ENCODE measurements at regions not wholly inside any gene's neighbourhood (a gene's known extent, or its start where the extent isn't known, plus 50 kb on each side); places are given as distances from the start of the nearest gene placed in this dataset.
"Not testable (repeated sequence)": the region's sequence is repeated elsewhere in the genome, so short reads cannot be mapped to it uniquely, and the experiment has no call there.

- FAIRE-seq (no peak), DNase-seq (ENCODE audit: insufficient read length) (no peak)
- TF ChIP-seq POLR2AphosphoS5 (IDR thresholded peaks at IDR 0.05; ENCODE audit: low read depth, low read length): no peak
- no peak for TF ChIP-seq POLR2A (IDR thresholded peaks at IDR 0.05; ENCODE audit: low read depth, low read length)
- no peak for TF ChIP-seq TAF1 (IDR thresholded peaks at IDR 0.05; ENCODE audit: borderline replicate concordance, low read depth, low read length)
Observed at GRCh38 chr3:35241236-35241635, 398.1 kb upstream of the ARPP21 start.

GRCh38 chr3:35254917-35255316 is 384.4 kb upstream of the ARPP21 start:
- DNase-seq (ENCODE audit: insufficient read length) (no peak), FAIRE-seq (no peak)
- TF ChIP-seq POLR2AphosphoS5 (IDR thresholded peaks at IDR 0.05; ENCODE audit: low read depth, low read length) (no peak), POLR2A (IDR thresholded peaks at IDR 0.05; ENCODE audit: low read depth, low read length) (no peak), TAF1 (IDR thresholded peaks at IDR 0.05; ENCODE audit: borderline replicate concordance, low read depth, low read length) (no peak)

- FAIRE-seq (no peak), DNase-seq (ENCODE audit: insufficient read length) (no peak)
- TF ChIP-seq POLR2A (IDR thresholded peaks at IDR 0.05; ENCODE audit: low read depth, low read length) (no peak), POLR2AphosphoS5 (IDR thresholded peaks at IDR 0.05; ENCODE audit: low read depth, low read length) (no peak), TAF1 (IDR thresholded peaks at IDR 0.05; ENCODE audit: borderline replicate concordance, low read depth, low read length) (no peak)
Observed at GRCh38 chr3:35257641-35258040, 381.7 kb upstream of the ARPP21 start.

- no peak for TF ChIP-seq TAF1 (IDR thresholded peaks at IDR 0.05; ENCODE audit: borderline replicate concordance, low read depth, low read length)
- TF ChIP-seq POLR2AphosphoS5 (IDR thresholded peaks at IDR 0.05; ENCODE audit: low read depth, low read length): no peak
- no peak for TF ChIP-seq POLR2A (IDR thresholded peaks at IDR 0.05; ENCODE audit: low read depth, low read length)
- FAIRE-seq: no peak
- DNase-seq (ENCODE audit: insufficient read length): no peak
Observed at GRCh38 chr3:35262406-35262805, 376.9 kb upstream of the ARPP21 start.

GRCh38 chr3:35263477-35263876 is 375.8 kb upstream of the ARPP21 start:
- TF ChIP-seq POLR2AphosphoS5 (IDR thresholded peaks at IDR 0.05; ENCODE audit: low read depth, low read length) (no peak), POLR2A (IDR thresholded peaks at IDR 0.05; ENCODE audit: low read depth, low read length) (no peak), TAF1 (IDR thresholded peaks at IDR 0.05; ENCODE audit: borderline replicate concordance, low read depth, low read length) (no peak)
- no peak for DNase-seq (ENCODE audit: insufficient read length)
- no peak for FAIRE-seq

- not testable (repeated sequence) for FAIRE-seq; DNase-seq (ENCODE audit: insufficient read length)
Observed at GRCh38 chr3:35266065-35266464, 373.3 kb upstream of the ARPP21 start.

GRCh38 chr3:35275768-35276167 is 363.6 kb upstream of the ARPP21 start:
- DNase-seq (ENCODE audit: insufficient read length): no peak
- TF ChIP-seq POLR2AphosphoS5 (IDR thresholded peaks at IDR 0.05; ENCODE audit: low read depth, low read length) (no peak), POLR2A (IDR thresholded peaks at IDR 0.05; ENCODE audit: low read depth, low read length) (no peak), TAF1 (IDR thresholded peaks at IDR 0.05; ENCODE audit: borderline replicate concordance, low read depth, low read length) (no peak)
- no peak for FAIRE-seq

GRCh38 chr3:35276568-35276967 is 362.8 kb upstream of the ARPP21 start:
- DNase-seq (ENCODE audit: insufficient read length): no peak
- no peak for FAIRE-seq
- TF ChIP-seq POLR2A (IDR thresholded peaks at IDR 0.05; ENCODE audit: low read depth, low read length) (no peak), POLR2AphosphoS5 (IDR thresholded peaks at IDR 0.05; ENCODE audit: low read depth, low read length) (no peak)

- no peak for FAIRE-seq
- no peak for DNase-seq (ENCODE audit: insufficient read length)
- no peak for TF ChIP-seq POLR2A (IDR thresholded peaks at IDR 0.05; ENCODE audit: low read depth, low read length)
- TF ChIP-seq POLR2AphosphoS5 (IDR thresholded peaks at IDR 0.05; ENCODE audit: low read depth, low read length): no peak
- no peak for TF ChIP-seq TAF1 (IDR thresholded peaks at IDR 0.05; ENCODE audit: borderline replicate concordance, low read depth, low read length)
Observed at GRCh38 chr3:35291471-35292236, 347.7 kb upstream of the ARPP21 start.

- no peak for DNase-seq (ENCODE audit: insufficient read length)
- FAIRE-seq: no peak
- no peak for TF ChIP-seq POLR2AphosphoS5 (IDR thresholded peaks at IDR 0.05; ENCODE audit: low read depth, low read length)
- TF ChIP-seq POLR2A (IDR thresholded peaks at IDR 0.05; ENCODE audit: low read depth, low read length): no peak
- TF ChIP-seq TAF1 (IDR thresholded peaks at IDR 0.05; ENCODE audit: borderline replicate concordance, low read depth, low read length): no peak
Observed at GRCh38 chr3:35292568-35292967, 346.8 kb upstream of the ARPP21 start.

GRCh38 chr3:35295906-35296305 is 343.4 kb upstream of the ARPP21 start:
- no peak for FAIRE-seq
- no peak for DNase-seq (ENCODE audit: insufficient read length)
- TF ChIP-seq POLR2A (IDR thresholded peaks at IDR 0.05; ENCODE audit: low read depth, low read length) (no peak), TAF1 (IDR thresholded peaks at IDR 0.05; ENCODE audit: borderline replicate concordance, low read depth, low read length) (no peak), POLR2AphosphoS5 (IDR thresholded peaks at IDR 0.05; ENCODE audit: low read depth, low read length) (no peak)

- DNase-seq (ENCODE audit: insufficient read length) (no peak), FAIRE-seq (no peak)
- no peak for TF ChIP-seq POLR2AphosphoS5 (IDR thresholded peaks at IDR 0.05; ENCODE audit: low read depth, low read length)
- no peak for TF ChIP-seq POLR2A (IDR thresholded peaks at IDR 0.05; ENCODE audit: low read depth, low read length)
- no peak for TF ChIP-seq TAF1 (IDR thresholded peaks at IDR 0.05; ENCODE audit: borderline replicate concordance, low read depth, low read length)
Observed at GRCh38 chr3:35296533-35296932, 342.8 kb upstream of the ARPP21 start.

- DNase-seq (ENCODE audit: insufficient read length); FAIRE-seq: not testable (repeated sequence)
Observed at GRCh38 chr3:35296944-35297343, 342.4 kb upstream of the ARPP21 start.

Data from GM12892 (cell line).